ENCODE measurements at regions not wholly inside any gene's neighbourhood (a gene's known extent, or its start where the extent isn't known, plus 50 kb on each side); places are given as distances from the start of the nearest gene placed in this dataset.

GRCh38 chr5:167177736-167178135 is 1113.7 kb upstream of the WWC1 start:
- Mint-ChIP-seq H3K4me1 (no peaks in the 10 kb centered on the region), H3K36me3 (ENCODE audit: low read depth) (no peaks in the 10 kb centered on the region), H3K4me3 (no peak overlapping the region), H3K9me3 (no peaks in the 10 kb centered on the region), H3K27me3 (ENCODE audit: insufficient read depth) (no peaks in the 10 kb centered on the region), H3K27ac (no peak overlapping the region)
- Histone ChIP-seq H3K4me1 (ENCODE audit: control insufficient read depth, insufficient read depth, low read length) (no peaks in the 10 kb centered on the region), H3K4me3 (ENCODE audit: low read length) (no peak overlapping the region), H3K27me3 (ENCODE audit: control insufficient read depth, insufficient read depth, low read length, poor library complexity, severe bottlenecking) (no peaks in the 10 kb centered on the region), H3K9me3 (ENCODE audit: control insufficient read depth, low read length) (no peaks in the 10 kb centered on the region), H3K9ac (ENCODE audit: extremely low read depth, low read length, poor library complexity, severe bottlenecking) (no peak overlapping the region), H3K27ac (ENCODE audit: low read depth, low read length) (no peak overlapping the region), H3K36me3 (ENCODE audit: control insufficient read depth, insufficient read depth, low read length) (no peaks in the 10 kb centered on the region)
- DNase-seq = no peak
- TF ChIP-seq, protein P1, sequence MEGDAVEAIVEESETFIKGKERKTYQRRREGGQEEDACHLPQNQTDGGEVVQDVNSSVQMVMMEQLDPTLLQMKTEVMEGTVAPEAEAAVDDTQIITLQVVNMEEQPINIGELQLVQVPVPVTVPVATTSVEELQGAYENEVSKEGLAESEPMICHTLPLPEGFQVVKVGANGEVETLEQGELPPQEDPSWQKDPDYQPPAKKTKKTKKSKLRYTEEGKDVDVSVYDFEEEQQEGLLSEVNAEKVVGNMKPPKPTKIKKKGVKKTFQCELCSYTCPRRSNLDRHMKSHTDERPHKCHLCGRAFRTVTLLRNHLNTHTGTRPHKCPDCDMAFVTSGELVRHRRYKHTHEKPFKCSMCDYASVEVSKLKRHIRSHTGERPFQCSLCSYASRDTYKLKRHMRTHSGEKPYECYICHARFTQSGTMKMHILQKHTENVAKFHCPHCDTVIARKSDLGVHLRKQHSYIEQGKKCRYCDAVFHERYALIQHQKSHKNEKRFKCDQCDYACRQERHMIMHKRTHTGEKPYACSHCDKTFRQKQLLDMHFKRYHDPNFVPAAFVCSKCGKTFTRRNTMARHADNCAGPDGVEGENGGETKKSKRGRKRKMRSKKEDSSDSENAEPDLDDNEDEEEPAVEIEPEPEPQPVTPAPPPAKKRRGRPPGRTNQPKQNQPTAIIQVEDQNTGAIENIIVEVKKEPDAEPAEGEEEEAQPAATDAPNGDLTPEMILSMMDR (conservative IDR thresholded peaks at IDR 0.05) = no peak
- 90 to 100% methylated on average over 3 to 4 of the region's 4 CpGs for WGBS, 2 experiments (ENCODE audit: insufficient coverage in 1 of 2, insufficient read length in 1 of 2)

DNA sequence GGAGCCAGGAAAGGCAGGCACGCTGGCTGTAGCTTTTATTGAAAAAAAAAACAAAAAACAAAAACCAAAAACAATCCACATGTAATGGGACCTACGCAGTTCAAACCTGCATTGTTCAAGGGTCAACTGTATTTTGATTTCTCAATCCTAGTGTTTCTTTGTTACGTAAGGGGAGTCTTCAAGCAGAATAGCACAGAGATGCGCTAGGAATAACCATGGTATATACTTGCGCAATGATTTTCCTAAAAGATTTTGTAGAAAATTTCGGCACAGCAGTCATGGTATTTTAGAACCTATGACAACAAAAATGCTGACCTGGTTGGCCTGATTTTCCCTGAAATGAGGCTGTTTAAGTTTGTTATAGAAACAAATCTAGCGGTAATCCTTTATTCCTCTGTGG is 1110.5 kb upstream of the WWC1 start:
- Histone ChIP-seq H3K4me1 (ENCODE audit: control insufficient read depth, insufficient read depth, low read length) (no peaks in the 10 kb centered on the region), H3K27ac (ENCODE audit: low read depth, low read length) (no peak overlapping the region), H3K9ac (ENCODE audit: extremely low read depth, low read length, poor library complexity, severe bottlenecking) (no peak overlapping the region), H3K4me3 (ENCODE audit: low read length) (no peak overlapping the region), H3K27me3 (ENCODE audit: control insufficient read depth, insufficient read depth, low read length, poor library complexity, severe bottlenecking) (no peaks in the 10 kb centered on the region), H3K9me3 (ENCODE audit: control insufficient read depth, low read length) (no peaks in the 10 kb centered on the region), H3K36me3 (ENCODE audit: control insufficient read depth, insufficient read depth, low read length) (no peaks in the 10 kb centered on the region)
- H3K36me3 Mint-ChIP-seq (ENCODE audit: low read depth) = no peaks in the 10 kb centered on the region
- WGBS, 2 experiments (ENCODE audit: insufficient coverage in 1 of 2, insufficient read length in 1 of 2) = 96 to 97% methylated on average over 6 to 7 of the region's 7 CpGs
- DNase-seq = no peak
- no peaks in the 10 kb centered on the region for H3K9me3 Mint-ChIP-seq
- TF ChIP-seq, protein P1 (conservative IDR thresholded peaks at IDR 0.05) = no peak
- no peak overlapping the region for H3K4me3 Mint-ChIP-seq
- no peak overlapping the region for H3K27ac Mint-ChIP-seq
- no peaks in the 10 kb centered on the region for H3K27me3 Mint-ChIP-seq (ENCODE audit: insufficient read depth)
- no peaks in the 10 kb centered on the region for H3K4me1 Mint-ChIP-seq

- no peak overlapping the region for H3K27ac Mint-ChIP-seq
- H3K27me3 ChIP-seq (ENCODE audit: control insufficient read depth, insufficient read depth, low read length, poor library complexity, severe bottlenecking) = no peaks in the 10 kb centered on the region
- WGBS, 2 experiments (ENCODE audit: insufficient coverage in 1 of 2, insufficient read length in 1 of 2) = 91 to 93% methylated on average over 6 of the region's 6 CpGs
- H3K9ac ChIP-seq (ENCODE audit: extremely low read depth, low read length, poor library complexity, severe bottlenecking) = no peak overlapping the region
- H3K4me3 Mint-ChIP-seq = no peak overlapping the region
- TF ChIP-seq, protein P1 (conservative IDR thresholded peaks at IDR 0.05) = no peak
- H3K4me3 ChIP-seq (ENCODE audit: low read length) = no peak overlapping the region
- H3K27ac ChIP-seq (ENCODE audit: low read depth, low read length) = no peak overlapping the region
- no peaks in the 10 kb centered on the region for H3K36me3 ChIP-seq (ENCODE audit: control insufficient read depth, insufficient read depth, low read length)
- no peaks in the 10 kb centered on the region for H3K9me3 Mint-ChIP-seq
- H3K27me3 Mint-ChIP-seq (ENCODE audit: insufficient read depth) = no peaks in the 10 kb centered on the region
- H3K9me3 ChIP-seq (ENCODE audit: control insufficient read depth, low read length) = no peaks in the 10 kb centered on the region
- H3K4me1 ChIP-seq (ENCODE audit: control insufficient read depth, insufficient read depth, low read length) = no peaks in the 10 kb centered on the region
- H3K4me1 Mint-ChIP-seq = peaks cover 2% of the 10 kb centered on the region
- DNase-seq = no peak
- no peaks in the 10 kb centered on the region for H3K36me3 Mint-ChIP-seq (ENCODE audit: low read depth)
Measured at GRCh38 chr5:167205881-167206280, 1085.6 kb upstream of the WWC1 start.

Data from endodermal cell (in vitro differentiated cells).